HG02885 (cell line): ENCODE measurements at regions not wholly inside any gene's neighbourhood (a gene's known extent, or its start where the extent isn't known, plus 50 kb on each side); places are given as distances from the start of the nearest gene placed in this dataset.
"Not testable (repeated sequence)": the region's sequence is repeated elsewhere in the genome, so short reads cannot be mapped to it uniquely, and the experiment has no call there.

Experiments used
- ATAC-seq: cut with Tn5 transposase; IDR thresholded peaks from one replicate; pipeline ENCODE4 v1.9.1; 2021; ENCODE audit warnings: mild to moderate bottlenecking; ENCODE audit not compliant: unreplicated experiment, poor library complexity

DNA sequence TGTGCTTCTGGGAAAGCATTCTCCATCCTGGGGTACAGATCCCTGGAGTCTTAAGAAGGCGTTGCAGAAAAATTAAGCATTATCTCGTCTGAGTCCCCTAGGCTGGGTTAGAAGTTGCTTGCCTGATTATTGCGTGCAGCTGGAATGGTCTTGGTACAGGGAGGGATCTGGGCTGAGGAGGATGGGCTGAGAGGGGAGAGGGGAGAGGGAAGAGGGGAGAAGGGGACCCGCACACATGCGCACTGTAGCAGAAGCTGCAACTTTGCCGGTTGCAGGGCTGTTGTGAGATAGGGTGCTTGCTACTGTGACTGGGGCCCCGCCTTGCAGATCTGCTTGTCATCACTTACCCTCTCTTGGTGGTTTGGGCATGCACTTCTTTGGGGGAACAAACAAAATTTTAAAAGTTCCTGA is 316.8 kb downstream of the DLEU7 start:
- no peak for ATAC-seq

DNA sequence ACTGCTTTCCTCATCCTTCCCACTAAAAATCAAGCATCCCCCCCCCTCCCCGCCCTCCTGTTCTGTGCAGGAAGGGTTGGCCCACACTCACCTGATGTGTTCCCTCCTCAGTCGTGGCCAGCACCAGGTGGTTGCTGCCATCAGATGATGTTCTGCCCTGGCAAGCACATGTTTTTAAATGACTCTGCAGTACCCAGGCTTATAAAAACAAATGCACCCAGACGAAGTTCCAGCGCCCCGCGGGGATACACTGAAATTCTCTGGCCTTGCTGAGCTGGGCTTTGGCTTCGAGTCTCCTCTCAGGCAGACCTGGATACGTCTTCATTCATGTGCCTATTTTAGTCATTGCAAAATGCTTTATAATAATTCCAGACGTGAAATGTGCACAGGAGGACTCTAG is 316.3 kb downstream of the DLEU7 start:
- ATAC-seq = no peak

GRCh38 chr13:50527612-50528509 is 315.6 kb downstream of the DLEU7 start:
- no peak for ATAC-seq

DNA sequence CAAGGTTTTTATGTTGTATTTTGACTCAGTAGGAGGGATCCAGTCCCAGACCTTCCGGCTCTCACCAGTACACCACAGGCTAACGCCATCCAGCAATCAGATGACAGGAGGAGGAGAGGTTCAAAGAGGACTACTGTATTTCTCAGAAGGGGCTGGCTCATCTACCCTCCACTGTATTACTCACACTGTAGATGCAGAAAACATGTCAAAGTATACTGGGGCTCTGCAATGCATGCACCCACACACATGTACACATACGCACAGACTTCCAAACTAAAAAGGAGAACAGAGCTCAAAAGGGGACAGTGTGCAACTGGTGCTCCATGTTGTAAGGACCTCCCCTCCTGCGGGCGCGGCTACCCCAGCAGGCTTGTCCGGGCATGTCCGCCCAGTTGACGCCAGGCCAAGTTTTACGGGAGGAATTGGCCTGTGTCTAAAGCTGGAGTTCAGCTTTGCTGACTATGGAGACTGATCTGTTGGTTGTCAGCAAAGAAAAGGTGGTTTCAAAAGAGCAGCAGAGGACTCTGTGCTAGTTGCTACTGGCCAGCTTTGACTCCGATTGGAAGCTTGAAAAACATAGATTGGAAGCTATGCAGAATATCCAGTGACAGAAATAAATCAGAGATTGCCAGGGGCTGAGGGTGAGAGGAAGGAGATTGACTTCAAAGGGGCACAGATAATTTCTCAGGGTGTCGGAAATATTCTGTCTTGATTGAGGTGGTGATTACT is 314.2 kb downstream of the DLEU7 start:
- ATAC-seq = no peak

- no peak for ATAC-seq
Observed at GRCh38 chr13:50531917-50532899, 311.3 kb downstream of the DLEU7 start.

- no peak for ATAC-seq
Observed at GRCh38 chr13:50535050-50535449, 308.4 kb downstream of the DLEU7 start.

GRCh38 chr13:50537029-50537428 is 306.5 kb downstream of the DLEU7 start:
- ATAC-seq = no peak

DNA sequence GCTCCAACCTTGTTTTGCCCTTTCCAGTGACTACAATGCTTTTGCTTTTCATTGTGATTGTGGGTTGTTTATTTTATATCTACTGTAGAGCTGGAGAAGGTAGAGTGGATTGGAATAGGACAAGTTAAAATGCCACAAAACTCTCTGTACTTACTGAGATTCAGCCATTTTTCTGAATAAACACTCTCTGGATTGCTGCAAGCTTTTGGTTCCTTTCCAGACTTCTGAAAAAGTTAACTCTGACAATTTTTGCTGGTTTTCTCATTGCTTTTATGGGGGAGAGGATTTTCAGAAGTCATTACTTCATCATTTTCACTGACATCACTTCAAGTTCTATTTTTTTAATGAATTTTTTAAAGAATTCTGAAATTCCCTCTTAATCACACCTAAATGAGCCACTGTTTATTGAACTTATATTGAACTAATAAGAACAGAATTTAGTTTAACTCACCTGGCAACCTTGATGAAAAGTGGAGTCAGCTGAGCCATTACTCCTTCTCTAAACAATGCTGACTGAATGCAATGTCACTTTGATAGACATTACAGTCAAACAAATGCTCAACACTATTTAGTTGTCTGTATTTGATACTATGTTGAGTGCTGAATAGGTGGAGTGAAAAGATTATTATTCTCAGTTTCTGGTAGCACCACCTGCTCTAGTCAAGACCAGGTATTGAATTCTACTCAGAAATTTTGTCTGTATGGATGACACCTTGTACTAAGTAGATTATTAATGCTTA is 303.5 kb downstream of the DLEU7 start:
- no peak for ATAC-seq

- no peak for ATAC-seq
Observed at GRCh38 chr13:50543141-50543540, 300.4 kb downstream of the DLEU7 start.

DNA sequence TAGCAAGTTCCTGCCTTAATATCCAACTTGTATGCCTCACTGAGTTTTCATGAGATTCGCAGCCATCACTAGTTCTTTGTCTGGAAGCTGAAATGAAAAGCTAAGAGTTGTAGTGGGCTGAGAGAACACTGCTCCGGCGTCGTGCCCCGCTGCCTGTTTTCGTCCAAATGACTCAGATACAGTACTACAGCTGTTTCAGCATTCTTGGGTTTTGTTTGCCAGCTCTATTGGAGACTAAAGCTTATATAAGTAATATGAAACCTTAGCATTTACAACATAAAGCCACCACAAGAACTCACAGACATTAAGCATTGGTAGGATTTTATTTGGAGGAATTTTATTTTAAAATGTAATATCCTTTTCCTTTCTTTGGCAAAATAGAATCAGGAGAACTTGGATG is 299.7 kb downstream of the DLEU7 start:
- ATAC-seq = no peak

GRCh38 chr13:50544211-50544610 is 299.3 kb downstream of the DLEU7 start:
- no peak for ATAC-seq

DNA sequence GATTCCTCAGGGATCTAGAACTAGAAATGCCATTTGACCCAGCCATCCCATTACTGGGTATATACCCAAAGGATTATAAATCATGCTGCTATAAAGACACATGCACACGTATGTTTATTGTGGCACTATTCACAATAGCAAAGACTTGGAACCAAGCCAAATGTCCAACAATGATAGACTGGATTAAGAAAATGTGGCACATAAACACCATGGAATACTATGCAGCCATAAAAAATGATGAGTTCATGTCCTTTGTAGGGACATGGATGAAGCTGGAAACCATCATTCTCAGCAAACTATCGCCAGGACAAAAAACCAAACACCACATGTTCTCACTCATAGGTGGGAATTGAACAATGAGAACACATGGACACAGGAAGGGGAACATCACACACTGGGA is 296.3 kb downstream of the DLEU7 start:
- not testable (repeated sequence) for ATAC-seq

DNA sequence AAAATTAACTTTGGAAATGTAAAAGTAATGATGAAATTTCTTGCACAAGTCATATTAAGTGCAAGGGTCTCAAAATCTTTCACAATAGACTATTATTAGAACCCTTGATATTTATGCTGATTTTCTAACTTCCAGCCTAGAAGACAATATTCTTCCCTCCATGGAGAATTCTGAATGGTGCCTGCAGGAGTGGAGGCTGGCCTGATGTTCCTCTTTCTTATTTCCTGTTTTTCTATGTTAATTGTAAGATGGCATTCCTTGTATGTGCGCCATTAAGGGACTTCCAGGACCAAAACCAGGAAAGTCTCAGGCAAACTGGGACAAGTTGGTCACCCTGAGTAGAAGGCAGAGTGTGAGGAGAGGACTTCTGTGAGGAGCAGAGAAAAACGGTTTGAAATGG is 294.9 kb downstream of the DLEU7 start:
- no peak for ATAC-seq

GRCh38 chr13:50549221-50549942 is 294.1 kb downstream of the DLEU7 start:
- no peak for ATAC-seq

- no peak for ATAC-seq
Observed at GRCh38 chr13:50550151-50550550, 293.3 kb downstream of the DLEU7 start.

- ATAC-seq = no peak
Observed at GRCh38 chr13:50552424-50552966, 291.0 kb downstream of the DLEU7 start.

- no peak for ATAC-seq
Observed at GRCh38 chr13:50561739-50562138, 281.8 kb downstream of the DLEU7 start.

DNA sequence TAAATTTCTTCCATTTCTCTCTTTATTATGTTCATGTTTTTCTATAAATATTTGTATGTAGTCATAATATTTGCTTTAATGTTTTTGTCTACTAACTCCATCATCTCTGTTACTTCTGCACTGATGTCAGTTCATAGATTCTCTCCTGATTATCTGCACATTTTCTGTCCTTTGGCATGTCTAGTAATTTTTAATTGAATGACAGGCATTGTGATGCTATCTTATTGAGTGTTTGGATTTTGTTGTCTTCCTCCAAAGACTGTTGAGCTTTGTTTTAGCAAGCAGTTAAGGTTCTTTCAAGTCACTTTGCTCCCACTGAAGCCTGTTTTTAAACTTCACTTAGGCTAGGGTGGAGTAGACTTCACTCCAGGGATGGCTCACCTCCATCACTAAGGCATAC is 276.8 kb downstream of the DLEU7 start:
- no peak for ATAC-seq

DNA sequence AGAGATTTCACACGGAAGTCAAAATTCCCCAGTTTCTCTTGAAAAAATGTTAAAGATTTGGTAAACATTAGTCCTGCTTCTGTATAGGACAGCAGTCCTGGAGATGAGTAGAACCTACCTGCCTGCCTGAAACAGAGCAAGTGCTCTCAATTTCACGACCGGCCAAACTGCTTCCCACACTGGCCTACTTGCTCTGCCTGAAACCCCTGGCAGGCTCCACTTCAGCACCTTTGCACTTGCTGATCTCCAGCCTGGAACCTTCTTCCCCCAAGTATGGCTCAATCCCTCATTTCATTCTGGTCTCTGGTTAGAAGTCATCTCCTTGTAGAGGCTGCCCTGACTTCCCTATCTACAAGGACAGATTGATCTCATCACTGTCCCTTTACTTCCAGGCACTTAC is 271.4 kb downstream of the DLEU7 start:
- no peak for ATAC-seq
